ENCODE measurements at regions not wholly inside any gene's neighbourhood (a gene's known extent, or its start where the extent isn't known, plus 50 kb on each side); places are given as distances from the start of the nearest gene placed in this dataset.

DNA sequence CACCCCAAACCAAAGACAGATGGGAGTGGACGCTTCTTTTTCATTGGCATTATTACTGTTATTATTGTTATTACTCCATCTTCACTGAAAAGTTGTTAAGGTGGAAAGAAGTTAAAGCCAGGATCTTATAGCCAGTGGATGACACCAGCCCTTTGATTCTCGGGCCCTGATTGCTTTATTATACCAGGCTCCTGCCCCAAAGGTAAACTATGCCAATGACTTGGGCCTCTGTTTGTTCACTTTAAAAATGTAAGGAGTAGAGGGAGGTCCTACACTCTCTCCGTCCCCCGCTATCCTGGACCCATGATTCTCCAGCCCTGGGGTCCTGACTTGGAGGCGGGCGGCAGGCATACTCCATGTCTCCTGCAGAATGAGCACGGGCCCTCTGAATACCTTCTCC, 106.8 kb downstream of the TOMM20 start:
- no peak for TF ChIP-seq EZH2 (IDR thresholded peaks at IDR 0.05; ENCODE audit: borderline replicate concordance, low read depth, low read length, poor library complexity, severe bottlenecking)
- TF ChIP-seq, protein P1, sequence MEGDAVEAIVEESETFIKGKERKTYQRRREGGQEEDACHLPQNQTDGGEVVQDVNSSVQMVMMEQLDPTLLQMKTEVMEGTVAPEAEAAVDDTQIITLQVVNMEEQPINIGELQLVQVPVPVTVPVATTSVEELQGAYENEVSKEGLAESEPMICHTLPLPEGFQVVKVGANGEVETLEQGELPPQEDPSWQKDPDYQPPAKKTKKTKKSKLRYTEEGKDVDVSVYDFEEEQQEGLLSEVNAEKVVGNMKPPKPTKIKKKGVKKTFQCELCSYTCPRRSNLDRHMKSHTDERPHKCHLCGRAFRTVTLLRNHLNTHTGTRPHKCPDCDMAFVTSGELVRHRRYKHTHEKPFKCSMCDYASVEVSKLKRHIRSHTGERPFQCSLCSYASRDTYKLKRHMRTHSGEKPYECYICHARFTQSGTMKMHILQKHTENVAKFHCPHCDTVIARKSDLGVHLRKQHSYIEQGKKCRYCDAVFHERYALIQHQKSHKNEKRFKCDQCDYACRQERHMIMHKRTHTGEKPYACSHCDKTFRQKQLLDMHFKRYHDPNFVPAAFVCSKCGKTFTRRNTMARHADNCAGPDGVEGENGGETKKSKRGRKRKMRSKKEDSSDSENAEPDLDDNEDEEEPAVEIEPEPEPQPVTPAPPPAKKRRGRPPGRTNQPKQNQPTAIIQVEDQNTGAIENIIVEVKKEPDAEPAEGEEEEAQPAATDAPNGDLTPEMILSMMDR (conservative IDR thresholded peaks at IDR 0.05; ENCODE audit: low read depth, low read length) = no peak
